Sigmoid colon (tissue), 4 donors: ENCODE measurements at regions not wholly inside any gene's neighbourhood (a gene's known extent, or its start where the extent isn't known, plus 50 kb on each side); places are given as distances from the start of the nearest gene placed in this dataset.

Source experiments
- EP300 ChIP-seq, 4 donors: sonication (generic); formaldehyde crosslinking; IDR thresholded peaks; one replicate each; pipeline ENCODE4 v1.6.1; 2017; ENCODE audit warnings: antibody characterized with exemption in 4 of 4
- POLR2A ChIP-seq, 2 donors: fragments of 450-650 bp; IDR thresholded peaks; one replicate each; pipeline ENCODE4 v1.6.1; 2016; ENCODE audit warnings: antibody characterized with exemption in 2 of 2, mild to moderate bottlenecking in 2 of 2, moderate library complexity in 2 of 2
- POLR2AphosphoS5 ChIP-seq, 4 donors: sonication (generic); formaldehyde crosslinking; IDR thresholded peaks; one replicate each; pipeline ENCODE4 v1.6.1; 2017; ENCODE audit warnings: antibody characterized with exemption in 4 of 4
- TF ChIP-seq, protein P1 (sequence below), 4 experiments: fragments of 450-650 bp in 3 of 4; fragments of 200-600 bp in 1 of 4; IDR thresholded peaks; one replicate each; pipeline ENCODE4 v1.5.1; 2016 to 2019; ENCODE audit warnings: antibody characterized with exemption in 4 of 4, mild to moderate bottlenecking in 3 of 4, moderate library complexity in 2 of 4

DNA sequence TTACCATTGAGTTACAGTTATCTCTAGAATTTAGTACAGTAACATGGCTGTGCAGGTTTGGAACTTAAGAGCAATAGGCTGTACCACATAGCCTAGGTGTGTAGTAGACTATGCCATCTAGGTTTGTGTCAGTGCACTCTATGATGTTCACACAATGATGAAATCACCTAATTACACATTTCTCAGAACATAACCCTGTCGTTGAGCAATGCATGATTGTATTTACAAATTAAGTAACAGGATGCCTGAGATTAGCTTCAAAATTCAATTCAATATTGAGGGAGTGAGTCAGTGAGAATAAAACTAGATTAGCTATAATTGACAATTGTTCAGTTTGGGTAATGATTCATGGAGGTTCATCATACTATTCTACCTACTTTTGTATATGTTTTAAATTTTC, 633.8 kb downstream of the IGSF11 start:
- TF ChIP-seq, protein P1, sequence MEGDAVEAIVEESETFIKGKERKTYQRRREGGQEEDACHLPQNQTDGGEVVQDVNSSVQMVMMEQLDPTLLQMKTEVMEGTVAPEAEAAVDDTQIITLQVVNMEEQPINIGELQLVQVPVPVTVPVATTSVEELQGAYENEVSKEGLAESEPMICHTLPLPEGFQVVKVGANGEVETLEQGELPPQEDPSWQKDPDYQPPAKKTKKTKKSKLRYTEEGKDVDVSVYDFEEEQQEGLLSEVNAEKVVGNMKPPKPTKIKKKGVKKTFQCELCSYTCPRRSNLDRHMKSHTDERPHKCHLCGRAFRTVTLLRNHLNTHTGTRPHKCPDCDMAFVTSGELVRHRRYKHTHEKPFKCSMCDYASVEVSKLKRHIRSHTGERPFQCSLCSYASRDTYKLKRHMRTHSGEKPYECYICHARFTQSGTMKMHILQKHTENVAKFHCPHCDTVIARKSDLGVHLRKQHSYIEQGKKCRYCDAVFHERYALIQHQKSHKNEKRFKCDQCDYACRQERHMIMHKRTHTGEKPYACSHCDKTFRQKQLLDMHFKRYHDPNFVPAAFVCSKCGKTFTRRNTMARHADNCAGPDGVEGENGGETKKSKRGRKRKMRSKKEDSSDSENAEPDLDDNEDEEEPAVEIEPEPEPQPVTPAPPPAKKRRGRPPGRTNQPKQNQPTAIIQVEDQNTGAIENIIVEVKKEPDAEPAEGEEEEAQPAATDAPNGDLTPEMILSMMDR (IDR thresholded peaks at IDR 0.05) = no peak
- TF ChIP-seq POLR2AphosphoS5 (IDR thresholded peaks at IDR 0.05) (no peak), POLR2A (IDR thresholded peaks at IDR 0.05) (no peak), EP300 (IDR thresholded peaks at IDR 0.05) (no peak)
